ENCODE measurements at regions not wholly inside any gene's neighbourhood (a gene's known extent, or its start where the extent isn't known, plus 50 kb on each side); places are given as distances from the start of the nearest gene placed in this dataset.

- no peak for TF ChIP-seq POLR2A (IDR thresholded peaks at IDR 0.05)
- TF ChIP-seq CTCF (IDR thresholded peaks at IDR 0.05): no peak
Measured at GRCh38 chr7:12028508-12028907, 182.6 kb upstream of the TMEM106B start.

All from heart left ventricle (tissue), 13 donors.